Endothelial cell of umbilical vein (primary cell): ENCODE measurements at regions not wholly inside any gene's neighbourhood (a gene's known extent, or its start where the extent isn't known, plus 50 kb on each side); places are given as distances from the start of the nearest gene placed in this dataset.

Source experiments
- BruUV-seq: library from RNA; stranded (reverse); fragments of 400-500 nt; replicated peaks from 2 replicates; lab custom pipeline; 2021; lab: Mats Ljungman, UMichigan
- CTCF ChIA-PET: fragments of 300-600, 350-600 bp; sonication (Branson Sonifier 250); formaldehyde crosslinking; loops from one replicate; lab custom pipeline; 2021; ENCODE audit warnings: antibody characterized with exemption, inconsistent platforms; lab: Charles Lee
- POLR2A ChIA-PET: fragments of 300-600, 350-600 bp; sonication (Branson Sonifier 250); formaldehyde crosslinking; loops from one replicate; lab custom pipeline; 2021; ENCODE audit warnings: antibody characterized with exemption, inconsistent platforms; lab: Charles Lee
- DNase-seq: peaks from one replicate; pipeline ENCODE4 v3.0.0-alpha.2; 2011; ENCODE audit warnings: low read depth, low spot score
- FAIRE-seq: peaks from 2 replicates; lab custom pipeline; 2011; peaks lifted over from hg19 to GRCh38; lab: Jason Lieb, UNC
- H2AFZ ChIP-seq: 2 replicates; pipeline ENCODE4 v1.6.0; 2012; ENCODE audit warnings: low read depth, low read length, control low read depth, inconsistent platforms
- H3K27ac ChIP-seq: 2 replicates; pipeline ENCODE4 v1.5.1; 2011; ENCODE audit warnings: low read depth, mild to moderate bottlenecking, control low read depth, low read length, moderate library complexity; ENCODE audit not compliant: insufficient read depth
- H3K27me3 ChIP-seq, 2 experiments: 2 replicates each; pipeline versions ENCODE4 v1.6.0 to v1.6.1; 2011; ENCODE audit warnings: low read length in 2 of 2, mixed read lengths in 1 of 2; ENCODE audit not compliant: control insufficient read depth in 2 of 2, insufficient read depth in 2 of 2
- H3K36me3 ChIP-seq, 2 experiments: 2 replicates in 1 of 2; 3 replicates in 1 of 2; pipeline ENCODE4 v1.5.1; 2011; ENCODE audit warnings: low read length in 2 of 2, mild to moderate bottlenecking in 1 of 2, moderate library complexity in 1 of 2; ENCODE audit not compliant: control insufficient read depth in 2 of 2, insufficient read depth in 2 of 2; ENCODE audit errors: extremely low read depth in 1 of 2
- H3K4me1 ChIP-seq: 3 replicates; pipeline ENCODE4 v1.5.1; 2011; ENCODE audit warnings: mild to moderate bottlenecking, low read length; ENCODE audit not compliant: control insufficient read depth, insufficient read depth; ENCODE audit errors: extremely low read depth
- H3K4me2 ChIP-seq: 2 replicates; pipeline ENCODE4 v1.6.1; 2011; ENCODE audit warnings: low read length, control low read depth, mixed read lengths; ENCODE audit not compliant: insufficient read depth
- H3K4me3 ChIP-seq, 3 experiments: fragments of 200-600 bp in 1 of 3; sonication (generic), shearing (Covaris generic) in 1 of 3; replicated peaks in 1 of 3; 2 replicates each; pipeline ENCODE4 v1.5.1; 2011 to 2016; ENCODE audit warnings: control low read depth in 3 of 3, low read length in 3 of 3, mild to moderate bottlenecking in 2 of 3, inconsistent platforms in 1 of 3, low read depth in 1 of 3, moderate library complexity in 1 of 3; ENCODE audit not compliant: insufficient read depth in 1 of 3
- H3K79me2 ChIP-seq: 2 replicates; pipeline ENCODE4 v1.6.0; 2012; ENCODE audit warnings: low read length, inconsistent platforms; ENCODE audit not compliant: control insufficient read depth, insufficient read depth
- H3K9ac ChIP-seq: replicated peaks from 2 replicates; pipeline ENCODE3; 2011; ENCODE audit warnings: low read length, control low read depth; ENCODE audit not compliant: insufficient read depth; ENCODE audit errors: extremely low read depth
- H3K9me1 ChIP-seq: replicated peaks from 3 replicates; pipeline ENCODE4 v1.6.0; 2011; ENCODE audit warnings: mild to moderate bottlenecking, low read length; ENCODE audit not compliant: control insufficient read depth, insufficient read depth; ENCODE audit errors: extremely low read depth
- H3K9me3 ChIP-seq: replicated peaks from 2 replicates; pipeline ENCODE4 v1.5.1; 2012; ENCODE audit warnings: low read length, inconsistent platforms; ENCODE audit not compliant: control insufficient read depth, insufficient read depth
- H4K20me1 ChIP-seq: replicated peaks from 2 replicates; pipeline ENCODE3; 2011; ENCODE audit warnings: mild to moderate bottlenecking, low read length; ENCODE audit not compliant: control insufficient read depth, insufficient read depth; ENCODE audit errors: extremely low read depth
- CTCF ChIP-seq, 2 donors: IDR thresholded peaks; 1 replicate in 1 of 2; 2 replicates in 1 of 2; pipeline ENCODE4 v1.5.1; 2011; ENCODE audit warnings: low read length in 2 of 2, mild to moderate bottlenecking in 2 of 2, moderate library complexity in 2 of 2, control low read depth in 1 of 2, inconsistent platforms in 1 of 2, low read depth in 1 of 2; ENCODE audit not compliant: insufficient read depth in 1 of 2; ENCODE audit errors: extremely low read depth in 1 of 2
- EZH2 ChIP-seq: IDR thresholded peaks from 2 replicates; pipeline ENCODE4 v1.6.1; 2012; ENCODE audit warnings: borderline replicate concordance, low read depth, mild to moderate bottlenecking, moderate library complexity, low read length, inconsistent platforms; ENCODE audit not compliant: severe bottlenecking
- FOS ChIP-seq: IDR thresholded peaks from 2 replicates; pipeline ENCODE4 v1.6.1; 2011; ENCODE audit warnings: mild to moderate bottlenecking, low read length, moderate library complexity, borderline replicate concordance; ENCODE audit not compliant: insufficient read depth
- GATA2 ChIP-seq: IDR thresholded peaks from 2 replicates; pipeline ENCODE4 v1.7.0; 2011; ENCODE audit warnings: low read depth, mild to moderate bottlenecking, moderate library complexity, mixed read lengths, low read length; ENCODE audit not compliant: insufficient read length, insufficient read depth
- JUN ChIP-seq: IDR thresholded peaks from 2 replicates; pipeline ENCODE4 v1.6.1; 2011; ENCODE audit warnings: borderline replicate concordance, low read depth; ENCODE audit not compliant: insufficient read length, insufficient read depth
- MAX ChIP-seq: IDR thresholded peaks from 2 replicates; pipeline ENCODE4 v1.6.1; 2011; ENCODE audit not compliant: insufficient read depth, insufficient read length
- MYC ChIP-seq: IDR thresholded peaks from one replicate; pipeline ENCODE4 v1.6.1; 2011; ENCODE audit warnings: mild to moderate bottlenecking, low read depth, low read length
- POLR2A ChIP-seq: IDR thresholded peaks from 2 replicates; pipeline ENCODE4 v1.6.1; 2012; ENCODE audit warnings: low read depth, mild to moderate bottlenecking, control low read depth, low read length
- POLR2AphosphoS5 ChIP-seq: IDR thresholded peaks from 2 replicates; pipeline ENCODE4 v1.6.1; 2012; ENCODE audit warnings: low read depth, mild to moderate bottlenecking, control low read depth, low read length, moderate library complexity; ENCODE audit not compliant: insufficient read depth
- dilution Hi-C: fragments of 300-500 bp; cut with MboI; formaldehyde crosslinking; loops from one replicate; pipeline ENCODE4 v1.15.0; 2019; ENCODE audit warnings: low sequenced_read_pairs; ENCODE audit not compliant: extremely low pct_ligation_motif_present
- intact Hi-C: fragments of 100-400 bp; cut with micrococcal nuclease; formaldehyde crosslinking; loops from one replicate; pipeline ENCODE4 v1.10.0; 2022

GRCh38 chr6:84902354-84902928, 138.0 kb upstream of the TBX18 start:
- Histone ChIP-seq H3K9me1 (no peaks in the 10 kb centered on the region), H3K9me3 (no peaks in the 10 kb centered on the region), H3K4me2 (no peak overlapping the region), H4K20me1 (no peaks in the 10 kb centered on the region), H3K4me1 (peaks cover 24% of the 10 kb centered on the region), H3K79me2 (no peaks in the 10 kb centered on the region), H3K27ac (no peak overlapping the region), H2AFZ (no peak overlapping the region), H3K27me3 (no peaks in the 10 kb centered on the region), H3K9ac (no peak overlapping the region), H3K36me3 (no peaks in the 10 kb centered on the region), H3K4me3 (no peak overlapping the region)
- intact Hi-C loops (no loop called here), dilution Hi-C loops (no loop called here)
- BruUV-seq, result no TSS peak
- TF ChIP-seq MAX (no peak), GATA2 (no peak), JUN (no peak), POLR2AphosphoS5 (no peak), CTCF (IDR thresholded peaks at IDR 0.05; ENCODE audit: extremely low read depth in 1 of 2, insufficient read depth in 1 of 2, low read depth in 1 of 2, low read length in 2 of 2) (no peak), POLR2A (no peak), FOS (no peak), EZH2 (no peak), MYC (no peak)
- DNase-seq (no peak), FAIRE-seq (no peak)
- POLR2A ChIA-PET, result no interaction called here
- CTCF ChIA-PET, result no interaction called here
